Smooth muscle cell (in vitro differentiated cells): ENCODE measurements at regions not wholly inside any gene's neighbourhood (a gene's known extent, or its start where the extent isn't known, plus 50 kb on each side); places are given as distances from the start of the nearest gene placed in this dataset.

Source experiments
- DNase-seq: peaks from one replicate; lab custom pipeline; 2025; ENCODE audit not compliant: unreplicated experiment; lab: John Stamatoyannopoulos, UW
- H2AFZ ChIP-seq: fragments of 200-600 bp; sonication (generic); 2 replicates; pipeline ENCODE4 v1.6.0; 2016; ENCODE audit warnings: antibody characterized with exemption, low read depth, mild to moderate bottlenecking
- H3F3A ChIP-seq: fragments of 200-600 bp; sonication (generic); 2 replicates; pipeline ENCODE4 v1.6.0; 2017; ENCODE audit warnings: antibody characterized with exemption, low read depth
- H3K27ac ChIP-seq: fragments of 200-600 bp; sonication (generic); 2 replicates; pipeline ENCODE4 v1.5.1; 2016; ENCODE audit warnings: low read depth, mild to moderate bottlenecking
- H3K27me3 ChIP-seq: fragments of 200-600 bp; sonication (generic); 2 replicates; pipeline ENCODE4 v1.6.1; 2016; ENCODE audit warnings: low read depth, mild to moderate bottlenecking
- H3K36me3 ChIP-seq: fragments of 200-600 bp; sonication (generic); 2 replicates; pipeline ENCODE4 v1.5.1; 2016; ENCODE audit warnings: low read depth
- H3K4me1 ChIP-seq: fragments of 200-600 bp; sonication (generic); 2 replicates; pipeline ENCODE4 v1.5.1; 2016; ENCODE audit warnings: low read depth
- H3K4me2 ChIP-seq: fragments of 200-600 bp; sonication (generic); 2 replicates; pipeline ENCODE4 v1.6.0; 2016; ENCODE audit warnings: mild to moderate bottlenecking
- H3K4me3 ChIP-seq: fragments of 200-600 bp; sonication (generic); 2 replicates; pipeline ENCODE4 v1.5.1; 2016; ENCODE audit warnings: mild to moderate bottlenecking
- H3K79me2 ChIP-seq: fragments of 200-600 bp; sonication (generic); 2 replicates; pipeline ENCODE4 v1.6.0; 2016; ENCODE audit warnings: low read depth, mild to moderate bottlenecking
- H3K9ac ChIP-seq: fragments of 200-600 bp; sonication (generic); 2 replicates; pipeline ENCODE4 v1.6.0; 2016; ENCODE audit warnings: low read depth
- H3K9me3 ChIP-seq: fragments of 200-600 bp; sonication (generic); replicated peaks from 2 replicates; pipeline ENCODE4 v1.5.1; 2016; ENCODE audit warnings: low read depth
- H4K20me1 ChIP-seq: fragments of 200-600 bp; sonication (generic); 2 replicates; pipeline ENCODE4 v1.6.0; 2016; ENCODE audit warnings: low read depth
- WGBS: methylation state at CpG from one replicate; pipeline ENCODE4 v1.1.7; 2016; ENCODE audit warnings: low lambda C conversion rate; 5-methylcytosine and 5-hydroxymethylcytosine counted together
- TF ChIP-seq, protein P1 (sequence below): fragments of 200-600 bp; sonication (generic); IDR thresholded peaks from 2 replicates; pipeline ENCODE4 v1.5.1; 2017; ENCODE audit warnings: borderline replicate concordance, mild to moderate bottlenecking, antibody characterized with exemption; ENCODE audit not compliant: insufficient read depth, poor library complexity, severe bottlenecking

DNA sequence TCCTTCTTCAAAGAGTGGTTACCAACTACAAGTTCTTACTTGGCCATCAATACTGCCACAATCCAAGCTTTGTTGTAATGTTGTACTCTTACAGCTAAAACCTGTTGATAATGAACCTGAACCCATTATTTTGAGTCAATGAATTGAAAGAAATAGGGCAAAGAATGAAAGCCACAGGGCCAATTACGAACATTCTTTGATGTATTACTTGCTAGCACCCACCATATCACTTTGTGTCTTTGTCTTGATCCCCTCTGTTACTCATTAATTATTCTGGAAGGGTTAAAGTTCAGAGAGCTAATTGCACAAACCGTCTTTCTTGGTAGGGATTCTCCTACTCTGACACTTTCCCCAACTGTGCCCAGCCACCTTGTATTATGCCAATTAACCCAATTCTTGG, 53.2 kb upstream of the TFEC start:
- no peak overlapping the region for H3K4me2 ChIP-seq
- no peak overlapping the region for H3K9ac ChIP-seq
- no peaks in the 10 kb centered on the region for H3K36me3 ChIP-seq
- H3K27me3 ChIP-seq: no peaks in the 10 kb centered on the region
- H3K4me3 ChIP-seq: no peak overlapping the region
- H3F3A ChIP-seq: no peaks in the 10 kb centered on the region
- H3K79me2 ChIP-seq: no peaks in the 10 kb centered on the region
- 82% methylated on average over 2 of the region's 2 CpGs for WGBS
- H3K9me3 ChIP-seq: no peaks in the 10 kb centered on the region
- no peak overlapping the region for H3K27ac ChIP-seq
- TF ChIP-seq, protein P1, sequence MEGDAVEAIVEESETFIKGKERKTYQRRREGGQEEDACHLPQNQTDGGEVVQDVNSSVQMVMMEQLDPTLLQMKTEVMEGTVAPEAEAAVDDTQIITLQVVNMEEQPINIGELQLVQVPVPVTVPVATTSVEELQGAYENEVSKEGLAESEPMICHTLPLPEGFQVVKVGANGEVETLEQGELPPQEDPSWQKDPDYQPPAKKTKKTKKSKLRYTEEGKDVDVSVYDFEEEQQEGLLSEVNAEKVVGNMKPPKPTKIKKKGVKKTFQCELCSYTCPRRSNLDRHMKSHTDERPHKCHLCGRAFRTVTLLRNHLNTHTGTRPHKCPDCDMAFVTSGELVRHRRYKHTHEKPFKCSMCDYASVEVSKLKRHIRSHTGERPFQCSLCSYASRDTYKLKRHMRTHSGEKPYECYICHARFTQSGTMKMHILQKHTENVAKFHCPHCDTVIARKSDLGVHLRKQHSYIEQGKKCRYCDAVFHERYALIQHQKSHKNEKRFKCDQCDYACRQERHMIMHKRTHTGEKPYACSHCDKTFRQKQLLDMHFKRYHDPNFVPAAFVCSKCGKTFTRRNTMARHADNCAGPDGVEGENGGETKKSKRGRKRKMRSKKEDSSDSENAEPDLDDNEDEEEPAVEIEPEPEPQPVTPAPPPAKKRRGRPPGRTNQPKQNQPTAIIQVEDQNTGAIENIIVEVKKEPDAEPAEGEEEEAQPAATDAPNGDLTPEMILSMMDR: no peak
- no peak overlapping the region for H2AFZ ChIP-seq
- DNase-seq: no peak
- no peaks in the 10 kb centered on the region for H3K4me1 ChIP-seq
- no peaks in the 10 kb centered on the region for H4K20me1 ChIP-seq

DNA sequence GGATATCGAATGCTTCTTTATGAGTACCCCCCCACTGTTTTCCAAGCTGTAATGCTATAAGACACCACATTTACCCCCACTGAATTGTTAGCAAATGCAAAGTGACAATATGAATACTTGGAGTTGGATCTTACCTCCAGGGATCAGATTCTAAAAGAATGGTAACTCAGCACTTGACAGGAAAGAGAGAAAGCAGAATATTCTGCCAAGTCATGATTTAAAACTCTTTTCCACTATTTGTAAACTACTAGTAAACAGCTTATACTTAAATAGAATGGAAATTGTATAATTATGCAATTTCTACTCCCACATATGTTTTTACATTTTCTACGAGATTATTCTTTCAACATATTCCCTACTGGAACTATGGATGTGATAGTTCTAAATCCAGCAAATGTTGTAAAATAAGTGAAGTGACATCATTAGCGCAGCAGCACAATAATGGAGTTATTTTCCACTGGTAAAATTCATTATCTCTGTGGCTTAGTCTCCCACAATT, 56.0 kb upstream of the TFEC start:
- Histone ChIP-seq H3K27ac (no peak overlapping the region), H3F3A (no peaks in the 10 kb centered on the region), H2AFZ (no peak overlapping the region), H3K9ac (no peak overlapping the region), H3K36me3 (no peaks in the 10 kb centered on the region), H4K20me1 (no peaks in the 10 kb centered on the region), H3K79me2 (no peaks in the 10 kb centered on the region), H3K27me3 (no peaks in the 10 kb centered on the region), H3K4me2 (no peak overlapping the region), H3K9me3 (no peaks in the 10 kb centered on the region), H3K4me1 (no peaks in the 10 kb centered on the region), H3K4me3 (no peak overlapping the region)
- DNase-seq: no peak
- WGBS: 93% methylated on average over 3 of the region's 3 CpGs
- TF ChIP-seq, protein P1: no peak

DNA sequence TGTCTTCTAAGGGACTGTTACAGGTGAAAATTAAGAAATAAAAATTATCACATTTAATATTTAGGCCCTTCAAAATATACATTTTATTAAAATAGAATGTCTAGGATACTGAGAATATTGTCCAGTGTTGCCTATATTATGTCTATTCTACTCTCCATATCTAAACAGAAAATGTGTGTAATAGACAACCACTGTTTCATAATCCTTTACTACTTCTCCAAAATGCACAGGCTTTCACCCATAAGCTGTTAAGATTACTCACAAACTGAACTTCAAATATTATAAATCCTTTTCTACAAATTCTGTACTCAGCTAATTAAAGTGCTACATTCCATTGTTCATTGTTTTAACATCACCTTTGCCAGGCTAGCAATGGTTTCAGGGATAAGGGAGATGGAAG, 56.7 kb upstream of the TFEC start:
- no peak overlapping the region for H2AFZ ChIP-seq
- H3K27ac ChIP-seq: no peak overlapping the region
- no peaks in the 10 kb centered on the region for H4K20me1 ChIP-seq
- H3K4me3 ChIP-seq: no peak overlapping the region
- no peak overlapping the region for H3K9ac ChIP-seq
- no peaks in the 10 kb centered on the region for H3K79me2 ChIP-seq
- no peak for DNase-seq
- no peaks in the 10 kb centered on the region for H3K9me3 ChIP-seq
- no peaks in the 10 kb centered on the region for H3F3A ChIP-seq
- H3K4me2 ChIP-seq: no peak overlapping the region
- H3K4me1 ChIP-seq: no peaks in the 10 kb centered on the region
- H3K36me3 ChIP-seq: no peaks in the 10 kb centered on the region
- TF ChIP-seq, protein P1: no peak
- no peaks in the 10 kb centered on the region for H3K27me3 ChIP-seq

DNA sequence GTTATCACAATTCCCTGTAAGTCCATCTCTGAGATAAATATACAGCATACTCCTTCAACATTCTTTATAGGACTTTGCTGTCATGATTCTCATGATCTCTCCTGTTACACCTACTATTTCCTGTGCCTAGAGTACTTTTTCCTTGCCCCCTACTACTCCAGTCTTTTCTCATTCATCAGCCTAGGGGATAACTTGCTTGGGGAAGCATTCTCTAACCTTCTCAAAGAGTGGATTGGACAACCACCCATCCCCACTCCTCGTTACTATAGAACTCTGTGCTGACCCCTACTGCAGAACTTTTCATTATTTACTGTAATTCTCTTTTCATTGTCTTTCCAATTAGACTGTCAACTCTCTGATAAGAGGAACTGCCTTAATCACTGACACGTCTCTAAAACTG, 57.4 kb upstream of the TFEC start:
- WGBS: 58% methylated on average over 2 of the region's 2 CpGs
- Histone ChIP-seq H3K9me3 (no peaks in the 10 kb centered on the region), H2AFZ (no peak overlapping the region), H4K20me1 (no peaks in the 10 kb centered on the region), H3K4me2 (no peak overlapping the region), H3K27ac (no peak overlapping the region), H3K4me3 (no peak overlapping the region), H3K27me3 (no peaks in the 10 kb centered on the region), H3K9ac (no peak overlapping the region), H3K36me3 (no peaks in the 10 kb centered on the region), H3K79me2 (no peaks in the 10 kb centered on the region), H3K4me1 (no peaks in the 10 kb centered on the region), H3F3A (no peaks in the 10 kb centered on the region)
- TF ChIP-seq, protein P1: no peak
- no peak for DNase-seq
